HepG2 (cell line): ENCODE measurements at regions not wholly inside any gene's neighbourhood (a gene's known extent, or its start where the extent isn't known, plus 50 kb on each side); places are given as distances from the start of the nearest gene placed in this dataset.

Experiments used
- CBX2 ChIP-seq, 2 experiments: fragments of 200-600 bp in 1 of 2; sonication (generic); formaldehyde crosslinking in 1 of 2; IDR thresholded peaks; 2 replicates each; pipeline versions ENCODE4 v1.7.0 to v1.8.1; 2018 to 2022; ENCODE audit warnings: low read depth in 2 of 2, low read length in 1 of 2, mild to moderate bottlenecking in 1 of 2, missing genetic modification reagents in 1 of 2
- FOSL1 ChIP-seq: sonication (generic); formaldehyde crosslinking; IDR thresholded peaks from 2 replicates; pipeline ENCODE4 v1.9.0; 2021; ENCODE audit warnings: missing genetic modification reagents, borderline replicate concordance
- NR1H2 ChIP-seq: sonication (generic); formaldehyde crosslinking; IDR thresholded peaks from 2 replicates; pipeline ENCODE4 v1.8.1; 2022; ENCODE audit warnings: low read depth, missing genetic modification reagents, borderline replicate concordance
- NR2F1 ChIP-seq, 2 experiments: fragments of 450-650 bp in 1 of 2; formaldehyde crosslinking in 1 of 2; IDR thresholded peaks; 2 replicates each; pipeline versions ENCODE4 v1.5.0 to v1.6.1; 2016 to 2020; ENCODE audit warnings: mild to moderate bottlenecking in 1 of 2, missing compliant biosample characterization in 1 of 2, missing genetic modification reagents in 1 of 2, moderate library complexity in 1 of 2
- SP140L ChIP-seq: sonication (generic); formaldehyde crosslinking; IDR thresholded peaks from 2 replicates; pipeline ENCODE4 v1.4.0; 2020; ENCODE audit warnings: missing genetic modification reagents, borderline replicate concordance
- ZFP36L1 ChIP-seq: sonication (generic); formaldehyde crosslinking; IDR thresholded peaks from 2 replicates; pipeline ENCODE4 v1.8.0; 2022; ENCODE audit warnings: mild to moderate bottlenecking, missing genetic modification reagents, moderate library complexity
- TF ChIP-seq, protein P1 (sequence below): sonication (generic); formaldehyde crosslinking; IDR thresholded peaks from 2 replicates; pipeline ENCODE4 v1.4.0; 2020; ENCODE audit warnings: missing genetic modification reagents, borderline replicate concordance
- TF ChIP-seq, protein P2 (sequence below): sonication (generic); formaldehyde crosslinking; conservative IDR thresholded peaks from 2 replicates; pipeline ENCODE4 v1.8.0; 2022; ENCODE audit warnings: missing genetic modification reagents
- TF ChIP-seq, protein P3 (sequence below): sonication (generic); formaldehyde crosslinking; IDR thresholded peaks from 2 replicates; pipeline ENCODE4 v1.4.0; 2020; ENCODE audit warnings: mild to moderate bottlenecking, missing genetic modification reagents
- TF ChIP-seq, protein P4 (sequence below): sonication (generic); formaldehyde crosslinking; IDR thresholded peaks from 2 replicates; pipeline ENCODE4 v1.4.0; 2020; ENCODE audit warnings: missing genetic modification reagents
- TF ChIP-seq, protein P5 (sequence below): sonication (generic); formaldehyde crosslinking; IDR thresholded peaks from 2 replicates; pipeline ENCODE4 v1.5.0; 2020; ENCODE audit warnings: mild to moderate bottlenecking, missing genetic modification reagents
- TF ChIP-seq, protein P6 (sequence below): sonication (generic); formaldehyde crosslinking; IDR thresholded peaks from 2 replicates; pipeline ENCODE4 v1.5.1; 2020; ENCODE audit warnings: missing genetic modification reagents, mild to moderate bottlenecking, borderline replicate concordance

DNA sequence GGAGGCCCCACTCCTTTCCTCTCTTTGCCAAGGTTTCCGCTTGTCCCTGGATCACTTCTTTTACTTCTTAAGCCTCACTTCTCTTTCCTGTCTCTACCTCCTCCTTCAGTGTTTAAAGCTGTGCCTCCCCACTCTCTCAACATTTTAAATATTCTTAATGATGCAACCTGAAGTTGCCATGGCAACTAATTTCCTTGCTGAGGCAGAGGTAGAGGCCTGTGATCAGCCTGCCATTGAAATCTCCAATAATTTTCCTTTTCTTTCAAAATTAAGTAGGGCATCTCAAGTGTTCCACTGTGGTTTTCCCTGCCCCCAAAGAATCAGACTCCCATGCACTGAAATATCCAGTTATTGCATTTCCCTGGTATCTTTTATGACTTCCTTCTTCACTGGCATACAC lies 108.6 kb upstream of the VRK1 start (continued):
- TF ChIP-seq FOSL1, result no peak
- TF ChIP-seq, protein P1, sequence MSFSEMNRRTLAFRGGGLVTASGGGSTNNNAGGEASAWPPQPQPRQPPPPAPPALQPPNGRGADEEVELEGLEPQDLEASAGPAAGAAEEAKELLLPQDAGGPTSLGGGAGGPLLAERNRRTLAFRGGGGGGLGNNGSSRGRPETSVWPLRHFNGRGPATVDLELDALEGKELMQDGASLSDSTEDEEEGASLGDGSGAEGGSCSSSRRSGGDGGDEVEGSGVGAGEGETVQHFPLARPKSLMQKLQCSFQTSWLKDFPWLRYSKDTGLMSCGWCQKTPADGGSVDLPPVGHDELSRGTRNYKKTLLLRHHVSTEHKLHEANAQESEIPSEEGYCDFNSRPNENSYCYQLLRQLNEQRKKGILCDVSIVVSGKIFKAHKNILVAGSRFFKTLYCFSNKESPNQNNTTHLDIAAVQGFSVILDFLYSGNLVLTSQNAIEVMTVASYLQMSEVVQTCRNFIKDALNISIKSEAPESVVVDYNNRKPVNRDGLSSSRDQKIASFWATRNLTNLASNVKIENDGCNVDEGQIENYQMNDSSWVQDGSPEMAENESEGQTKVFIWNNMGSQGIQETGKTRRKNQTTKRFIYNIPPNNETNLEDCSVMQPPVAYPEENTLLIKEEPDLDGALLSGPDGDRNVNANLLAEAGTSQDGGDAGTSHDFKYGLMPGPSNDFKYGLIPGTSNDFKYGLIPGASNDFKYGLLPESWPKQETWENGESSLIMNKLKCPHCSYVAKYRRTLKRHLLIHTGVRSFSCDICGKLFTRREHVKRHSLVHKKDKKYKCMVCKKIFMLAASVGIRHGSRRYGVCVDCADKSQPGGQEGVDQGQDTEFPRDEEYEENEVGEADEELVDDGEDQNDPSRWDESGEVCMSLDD (CRISPR knock-in tag), result no peak
- TF ChIP-seq, protein P2, sequence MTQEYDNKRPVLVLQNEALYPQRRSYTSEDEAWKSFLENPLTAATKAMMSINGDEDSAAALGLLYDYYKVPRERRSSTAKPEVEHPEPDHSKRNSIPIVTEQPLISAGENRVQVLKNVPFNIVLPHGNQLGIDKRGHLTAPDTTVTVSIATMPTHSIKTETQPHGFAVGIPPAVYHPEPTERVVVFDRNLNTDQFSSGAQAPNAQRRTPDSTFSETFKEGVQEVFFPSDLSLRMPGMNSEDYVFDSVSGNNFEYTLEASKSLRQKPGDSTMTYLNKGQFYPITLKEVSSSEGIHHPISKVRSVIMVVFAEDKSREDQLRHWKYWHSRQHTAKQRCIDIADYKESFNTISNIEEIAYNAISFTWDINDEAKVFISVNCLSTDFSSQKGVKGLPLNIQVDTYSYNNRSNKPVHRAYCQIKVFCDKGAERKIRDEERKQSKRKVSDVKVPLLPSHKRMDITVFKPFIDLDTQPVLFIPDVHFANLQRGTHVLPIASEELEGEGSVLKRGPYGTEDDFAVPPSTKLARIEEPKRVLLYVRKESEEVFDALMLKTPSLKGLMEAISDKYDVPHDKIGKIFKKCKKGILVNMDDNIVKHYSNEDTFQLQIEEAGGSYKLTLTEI (CRISPR knock-in tag), result no peak
- TF ChIP-seq, protein P3, sequence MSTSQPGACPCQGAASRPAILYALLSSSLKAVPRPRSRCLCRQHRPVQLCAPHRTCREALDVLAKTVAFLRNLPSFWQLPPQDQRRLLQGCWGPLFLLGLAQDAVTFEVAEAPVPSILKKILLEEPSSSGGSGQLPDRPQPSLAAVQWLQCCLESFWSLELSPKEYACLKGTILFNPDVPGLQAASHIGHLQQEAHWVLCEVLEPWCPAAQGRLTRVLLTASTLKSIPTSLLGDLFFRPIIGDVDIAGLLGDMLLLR (CRISPR knock-in tag), result no peak
- no peak for TF ChIP-seq CBX2 (IDR thresholded peaks at IDR 0.05; ENCODE audit: low read depth, low read length)
- TF ChIP-seq CBX2 (CRISPR knock-in tag; IDR thresholded peaks at IDR 0.05; ENCODE audit: low read depth), result no peak
- no peak for TF ChIP-seq SP140L (CRISPR knock-in tag)
- TF ChIP-seq, protein P4, sequence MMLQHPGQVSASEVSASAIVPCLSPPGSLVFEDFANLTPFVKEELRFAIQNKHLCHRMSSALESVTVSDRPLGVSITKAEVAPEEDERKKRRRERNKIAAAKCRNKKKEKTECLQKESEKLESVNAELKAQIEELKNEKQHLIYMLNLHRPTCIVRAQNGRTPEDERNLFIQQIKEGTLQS, result no peak
- TF ChIP-seq NR2F1 (CRISPR knock-in tag; IDR thresholded peaks at IDR 0.05), result no peak
- TF ChIP-seq, protein P5, sequence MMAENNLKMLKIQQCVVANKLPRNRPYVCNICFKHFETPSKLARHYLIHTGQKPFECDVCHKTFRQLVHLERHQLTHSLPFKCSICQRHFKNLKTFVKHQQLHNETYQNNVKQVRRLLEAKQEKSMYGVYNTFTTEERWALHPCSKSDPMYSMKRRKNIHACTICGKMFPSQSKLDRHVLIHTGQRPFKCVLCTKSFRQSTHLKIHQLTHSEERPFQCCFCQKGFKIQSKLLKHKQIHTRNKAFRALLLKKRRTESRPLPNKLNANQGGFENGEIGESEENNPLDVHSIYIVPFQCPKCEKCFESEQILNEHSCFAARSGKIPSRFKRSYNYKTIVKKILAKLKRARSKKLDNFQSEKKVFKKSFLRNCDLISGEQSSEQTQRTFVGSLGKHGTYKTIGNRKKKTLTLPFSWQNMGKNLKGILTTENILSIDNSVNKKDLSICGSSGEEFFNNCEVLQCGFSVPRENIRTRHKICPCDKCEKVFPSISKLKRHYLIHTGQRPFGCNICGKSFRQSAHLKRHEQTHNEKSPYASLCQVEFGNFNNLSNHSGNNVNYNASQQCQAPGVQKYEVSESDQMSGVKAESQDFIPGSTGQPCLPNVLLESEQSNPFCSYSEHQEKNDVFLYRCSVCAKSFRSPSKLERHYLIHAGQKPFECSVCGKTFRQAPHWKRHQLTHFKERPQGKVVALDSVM (CRISPR knock-in tag), result no peak
- TF ChIP-seq, protein P6, sequence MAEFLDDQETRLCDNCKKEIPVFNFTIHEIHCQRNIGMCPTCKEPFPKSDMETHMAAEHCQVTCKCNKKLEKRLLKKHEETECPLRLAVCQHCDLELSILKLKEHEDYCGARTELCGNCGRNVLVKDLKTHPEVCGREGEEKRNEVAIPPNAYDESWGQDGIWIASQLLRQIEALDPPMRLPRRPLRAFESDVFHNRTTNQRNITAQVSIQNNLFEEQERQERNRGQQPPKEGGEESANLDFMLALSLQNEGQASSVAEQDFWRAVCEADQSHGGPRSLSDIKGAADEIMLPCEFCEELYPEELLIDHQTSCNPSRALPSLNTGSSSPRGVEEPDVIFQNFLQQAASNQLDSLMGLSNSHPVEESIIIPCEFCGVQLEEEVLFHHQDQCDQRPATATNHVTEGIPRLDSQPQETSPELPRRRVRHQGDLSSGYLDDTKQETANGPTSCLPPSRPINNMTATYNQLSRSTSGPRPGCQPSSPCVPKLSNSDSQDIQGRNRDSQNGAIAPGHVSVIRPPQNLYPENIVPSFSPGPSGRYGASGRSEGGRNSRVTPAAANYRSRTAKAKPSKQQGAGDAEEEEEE, result no peak
- no peak for TF ChIP-seq ZFP36L1
- no peak for TF ChIP-seq NR1H2
